ENCODE measurements at regions not wholly inside any gene's neighbourhood (a gene's known extent, or its start where the extent isn't known, plus 50 kb on each side); places are given as distances from the start of the nearest gene placed in this dataset.
"Not testable (repeated sequence)": the region's sequence is repeated elsewhere in the genome, so short reads cannot be mapped to it uniquely, and the experiment has no call there.

DNA sequence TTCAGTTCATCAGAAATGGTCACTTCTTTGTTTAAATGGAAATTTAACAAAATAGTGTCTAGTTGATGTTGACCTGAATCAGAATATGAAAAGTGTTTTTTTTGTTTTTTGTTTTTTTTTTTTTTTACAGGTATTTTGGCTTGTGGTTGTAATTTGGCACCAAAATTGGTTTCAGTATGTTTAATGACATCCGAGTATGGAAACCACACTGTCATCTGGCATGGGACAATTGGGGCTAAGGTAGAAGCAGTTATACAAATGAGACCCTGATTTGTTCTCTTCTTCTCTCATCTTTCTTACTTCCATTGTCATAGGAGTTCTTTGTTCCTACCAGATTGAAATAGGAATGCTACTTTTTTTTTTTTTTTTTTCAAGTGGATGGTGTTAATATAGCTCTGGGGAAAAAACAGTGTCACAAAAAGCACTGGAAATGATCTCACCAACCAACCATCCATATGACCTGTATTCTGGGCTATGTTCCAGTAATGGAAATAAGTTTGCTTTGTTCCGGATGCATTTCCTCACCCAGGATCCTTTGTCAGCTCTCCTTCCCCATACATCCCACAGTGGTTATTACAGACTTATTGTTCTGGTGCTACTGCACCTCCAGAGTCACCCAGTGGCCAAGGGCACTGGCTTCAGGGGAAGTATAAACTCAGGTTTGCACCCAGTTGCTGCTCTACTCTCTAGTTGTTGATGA, 95.8 kb downstream of the ATXN3L start:
- peak; percentile 56 for DNase-seq

DNA sequence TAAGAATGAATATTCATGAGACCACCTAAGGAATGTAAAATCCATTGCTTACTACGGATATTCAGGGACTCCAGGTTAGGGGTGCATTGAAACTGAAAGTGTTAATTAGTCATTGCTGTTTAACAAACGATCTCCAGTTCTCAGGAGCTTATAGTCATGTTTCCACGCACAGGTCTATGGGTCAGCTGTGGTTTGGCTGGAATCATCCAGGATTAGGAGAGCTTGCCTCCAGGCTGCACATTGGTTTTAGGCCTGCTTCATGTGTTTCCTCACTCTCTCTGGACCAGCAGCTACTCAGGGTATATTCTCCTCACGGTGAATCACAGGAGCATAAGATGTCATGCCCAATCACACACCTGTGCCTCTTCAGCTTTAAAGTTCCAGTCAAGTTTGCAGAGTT, 98.9 kb downstream of the ATXN3L start:
- no peak for DNase-seq

DNA sequence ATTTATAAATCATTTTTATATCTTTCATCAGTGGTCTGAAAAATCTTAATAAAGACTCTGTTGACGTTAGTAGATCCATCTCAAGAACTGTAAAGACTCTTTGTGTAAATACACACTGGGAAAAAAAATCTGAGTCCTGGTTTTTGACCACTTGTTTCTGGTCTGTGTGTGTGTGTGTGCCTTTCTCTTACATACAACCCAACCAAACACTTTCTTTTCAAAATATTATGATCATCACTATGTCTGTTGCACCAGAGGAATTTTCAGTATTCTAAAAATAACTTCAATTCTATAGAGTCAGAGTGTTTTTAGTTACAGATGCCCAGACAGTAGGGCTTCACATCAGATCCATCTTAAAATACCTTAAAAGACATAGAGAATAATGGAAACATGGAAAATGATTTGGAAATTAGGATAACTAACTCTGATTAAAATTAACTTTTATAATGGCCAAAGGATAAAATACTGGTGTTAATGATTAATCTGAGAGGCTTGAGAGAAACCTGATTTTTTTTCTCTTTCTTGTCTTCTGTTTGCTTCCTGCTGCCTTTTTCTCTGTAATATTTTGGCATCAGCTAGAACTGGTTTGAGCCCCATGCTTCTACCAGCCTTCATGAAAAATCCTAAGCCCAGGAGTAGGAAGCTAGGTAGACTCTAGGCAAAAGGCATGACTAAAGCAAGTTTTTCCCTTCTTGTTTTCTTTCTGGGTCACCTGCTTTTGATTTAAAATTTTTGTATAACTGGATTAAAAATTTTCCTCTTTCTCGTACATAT, 99.7 kb downstream of the ATXN3L start:
- peak; percentile 19 for DNase-seq

DNA sequence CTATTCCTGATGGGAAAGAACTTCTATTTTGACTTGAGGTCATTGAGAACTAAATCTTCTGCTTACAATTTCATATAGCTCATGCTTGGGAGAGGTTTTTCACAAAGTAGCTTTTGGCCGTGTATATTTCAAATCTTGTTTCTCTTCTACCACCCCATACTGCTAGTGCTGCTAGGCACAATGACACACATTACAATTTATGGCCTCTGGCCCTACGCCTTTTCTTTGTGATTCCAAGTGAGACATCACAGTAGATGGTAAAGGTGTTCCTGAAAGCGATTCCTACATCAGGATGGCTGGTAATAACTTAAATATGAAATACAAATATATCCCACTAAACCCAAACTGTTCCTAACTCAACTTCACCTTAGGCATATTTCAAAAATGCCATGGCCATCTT, 101.1 kb downstream of the ATXN3L start:
- DNase-seq, result no peak

DNA sequence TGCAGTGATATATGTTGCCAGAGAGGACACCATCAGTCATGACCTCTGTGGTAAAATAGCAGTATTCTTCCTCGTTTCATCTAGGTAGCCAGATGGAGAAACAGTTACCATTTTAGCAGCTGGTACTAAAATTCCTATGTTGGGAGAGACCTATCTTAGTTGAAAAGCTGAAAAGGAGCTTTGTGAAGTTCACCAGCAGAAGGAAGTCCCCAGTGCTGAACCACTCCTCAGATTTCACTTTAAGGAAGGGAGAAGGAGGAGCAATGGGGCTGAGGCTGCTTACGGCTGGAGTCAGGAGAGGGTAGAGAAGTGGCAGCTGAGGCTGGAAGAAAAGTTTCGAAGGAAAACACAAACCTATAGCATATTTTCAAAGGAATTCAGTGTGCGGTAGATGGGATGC, 103.7 kb downstream of the ATXN3L start:
- no peak for DNase-seq

DNA sequence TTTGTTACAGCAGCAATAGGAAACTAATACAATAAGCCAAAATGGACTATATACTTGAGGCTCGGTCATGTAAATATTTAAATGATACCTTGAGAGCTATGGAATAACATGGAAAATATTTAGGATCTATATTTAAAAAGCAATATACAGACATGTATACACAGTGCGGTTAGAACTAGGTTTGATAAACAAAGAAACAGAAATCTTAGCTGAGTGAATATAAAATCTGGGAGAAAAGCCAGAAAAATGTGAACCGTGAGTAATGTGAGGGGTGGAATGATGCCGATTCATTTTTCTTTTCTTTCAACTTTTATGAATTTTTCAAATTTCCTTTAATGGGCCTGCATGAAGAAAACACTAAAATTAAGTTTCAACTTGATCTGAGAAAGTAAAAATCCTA, 104.1 kb downstream of the ATXN3L start:
- peak; percentile 22 for DNase-seq

DNA sequence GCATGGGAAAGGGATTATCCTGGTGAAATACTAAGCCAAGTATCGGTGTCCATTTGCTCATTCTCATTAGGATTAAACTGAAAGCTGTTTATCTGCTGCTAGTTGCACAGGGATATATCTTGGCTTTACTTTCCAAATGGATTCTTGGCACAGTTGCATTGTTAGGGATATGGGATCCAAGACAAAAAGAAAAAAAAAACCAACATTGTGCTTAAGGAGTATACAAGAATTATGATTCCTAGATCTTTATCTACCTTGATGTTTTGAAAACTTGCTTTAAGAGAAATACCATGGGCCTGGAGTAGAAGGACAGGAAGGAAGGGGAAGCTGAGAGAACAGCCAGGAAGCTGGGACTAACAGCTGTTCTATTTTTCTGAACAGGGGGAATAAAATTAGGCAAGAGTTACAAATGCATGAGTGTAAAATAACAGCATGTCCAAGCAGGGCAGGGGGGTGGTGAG, 107.6 kb downstream of the ATXN3L start:
- DNase-seq, result peak; percentile 59

DNA sequence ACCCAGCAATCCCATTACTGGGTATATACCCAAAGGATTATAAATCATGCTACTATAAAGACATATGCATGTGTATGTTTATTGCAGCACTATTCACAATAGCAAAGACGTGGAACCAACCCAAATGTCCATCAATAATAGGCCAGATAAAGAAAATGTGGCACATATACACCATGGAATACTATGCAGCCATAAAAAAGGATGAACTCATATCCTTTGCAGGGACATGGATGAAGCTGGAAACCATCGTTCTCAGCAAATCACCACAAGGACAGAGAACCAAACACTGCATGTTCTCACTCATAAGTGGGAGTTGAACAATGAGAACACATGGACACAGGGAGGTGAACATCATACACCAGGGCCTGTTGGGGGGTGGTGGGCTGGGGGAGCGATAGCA, 109.7 kb downstream of the ATXN3L start:
- DNase-seq, result not testable (repeated sequence)

DNA sequence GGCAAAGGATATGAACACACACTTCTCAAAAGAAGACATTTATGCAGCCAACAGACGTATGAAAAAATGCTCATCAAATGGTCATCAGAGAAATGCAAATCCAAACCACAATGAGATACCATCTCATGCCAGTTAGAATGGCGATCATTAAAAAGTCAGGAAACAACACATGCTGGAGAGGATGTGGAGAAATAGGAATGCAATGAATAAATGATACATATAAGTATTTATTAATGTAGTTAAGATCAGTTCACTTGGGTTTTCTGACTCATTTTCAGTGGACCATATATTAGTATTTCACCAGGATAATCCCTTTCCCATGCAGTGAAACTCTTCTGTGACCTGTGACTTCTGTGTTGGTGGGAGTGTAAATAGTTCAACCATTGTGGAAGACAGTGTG, 110.1 kb downstream of the ATXN3L start:
- DNase-seq, result not testable (repeated sequence)

DNA sequence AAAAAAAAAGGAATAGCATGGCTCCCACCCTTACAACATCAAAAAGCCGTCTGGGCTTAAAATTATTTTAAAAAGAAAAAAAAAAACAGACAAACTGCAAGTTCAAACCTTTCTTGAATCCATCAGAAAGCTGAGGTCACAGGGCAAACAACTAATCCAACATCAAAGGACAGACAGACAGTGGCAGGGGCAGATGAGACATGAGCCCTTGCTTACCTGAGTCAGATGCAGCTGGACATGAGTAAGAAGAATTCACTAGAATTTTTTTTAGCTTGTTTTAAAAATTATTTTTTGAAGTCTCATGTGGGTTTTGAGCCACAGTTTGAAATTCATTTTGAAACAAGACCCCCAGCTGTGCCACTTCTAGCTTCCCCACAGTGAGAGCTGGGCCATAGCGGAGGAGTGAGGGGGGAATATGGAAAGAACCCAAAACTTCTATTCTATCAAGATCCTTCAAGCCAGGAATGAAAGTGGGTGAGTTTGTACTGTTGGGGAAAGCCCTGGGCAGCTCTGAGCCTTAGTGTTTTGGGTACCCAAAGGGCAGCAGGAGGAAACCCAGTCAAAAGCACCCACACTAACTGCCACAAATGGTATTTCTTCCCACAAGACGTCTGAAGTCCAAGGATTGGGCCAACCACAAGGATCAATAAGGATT, 111.4 kb downstream of the ATXN3L start:
- no peak for DNase-seq

DNA sequence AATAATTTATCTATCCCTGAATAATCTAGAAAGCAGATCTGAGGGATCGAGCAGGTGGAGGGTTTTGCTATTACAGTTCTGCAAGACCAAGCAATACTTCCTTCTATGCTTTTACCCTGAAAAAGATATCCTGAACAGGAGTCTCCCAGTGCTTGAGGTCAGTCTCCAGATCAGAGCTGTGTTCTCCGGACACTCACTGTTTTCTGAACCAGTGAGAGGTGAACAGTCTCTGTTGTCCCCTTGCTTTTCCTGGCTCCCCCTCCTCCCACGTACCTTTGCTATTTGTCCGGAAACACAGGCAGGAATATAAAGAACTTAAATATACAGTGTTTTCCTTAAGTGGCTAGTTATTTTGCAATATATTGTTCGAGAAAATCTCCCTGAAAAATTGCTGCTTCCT, 116.6 kb downstream of the ATXN3L start:
- no peak for DNase-seq

DNA sequence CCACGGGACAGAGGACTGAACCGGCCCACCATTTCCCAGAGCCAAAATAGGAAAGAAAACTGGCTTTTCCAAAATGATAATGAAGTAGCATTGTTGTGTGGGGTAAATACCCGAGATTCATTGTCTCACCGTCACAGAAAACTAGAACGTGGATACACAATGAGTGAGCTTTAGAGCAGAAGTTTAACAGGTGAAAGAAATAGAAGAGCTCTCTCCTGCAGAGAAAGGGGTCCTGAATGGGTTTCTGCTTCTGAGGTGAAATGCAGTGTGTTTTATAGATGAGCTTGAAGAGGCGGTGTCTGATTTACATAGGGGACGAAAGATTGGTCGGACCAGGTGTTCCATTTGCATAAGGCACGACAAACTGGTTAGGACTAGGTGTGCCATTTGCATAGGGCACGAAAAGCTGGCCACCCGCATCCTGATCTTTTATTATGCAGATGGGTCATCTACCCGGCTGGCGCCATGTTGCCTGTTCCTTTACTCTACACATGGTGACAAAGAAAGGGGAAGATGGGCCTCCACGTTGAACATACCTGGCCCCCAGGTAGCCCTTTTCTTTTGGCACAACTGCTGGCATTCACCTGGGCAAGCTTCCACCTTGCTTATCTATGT, 118.1 kb downstream of the ATXN3L start:
- no peak for DNase-seq

DNA sequence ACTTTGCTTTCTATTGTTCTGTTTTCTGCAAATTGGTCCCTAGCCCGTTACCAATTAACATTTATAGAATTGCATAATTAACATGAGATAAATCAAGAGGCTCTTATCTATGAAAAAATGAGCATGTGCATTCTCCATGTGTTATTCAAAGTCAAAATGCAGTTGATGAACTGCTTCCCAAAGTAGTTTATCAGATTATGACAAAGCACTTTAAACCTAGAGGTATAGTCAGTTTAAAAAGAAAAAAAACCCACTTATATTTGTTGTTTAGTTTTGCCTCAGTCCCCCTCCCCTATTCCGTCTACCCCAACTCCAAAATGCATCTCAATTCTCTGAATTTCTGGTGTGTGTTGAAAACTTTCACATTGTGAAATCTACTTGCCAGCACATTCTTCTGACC, 119.5 kb downstream of the ATXN3L start:
- DNase-seq, result no peak

DNA sequence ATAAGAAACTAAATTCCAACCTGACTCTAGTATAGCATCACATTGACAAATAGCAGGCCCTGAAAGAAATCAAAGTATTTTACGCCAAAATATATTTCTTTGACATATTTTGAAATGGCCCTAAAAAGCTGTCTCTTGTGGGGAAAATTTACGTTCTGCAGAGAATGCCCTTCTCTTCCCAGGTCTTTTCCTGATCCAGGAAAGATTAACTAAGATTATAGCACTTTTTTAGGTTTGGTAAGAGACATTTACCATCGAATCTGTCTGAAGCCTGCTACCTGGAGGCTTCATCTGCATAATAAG, 121.1 kb downstream of the ATXN3L start:
- DNase-seq, result no peak

DNA sequence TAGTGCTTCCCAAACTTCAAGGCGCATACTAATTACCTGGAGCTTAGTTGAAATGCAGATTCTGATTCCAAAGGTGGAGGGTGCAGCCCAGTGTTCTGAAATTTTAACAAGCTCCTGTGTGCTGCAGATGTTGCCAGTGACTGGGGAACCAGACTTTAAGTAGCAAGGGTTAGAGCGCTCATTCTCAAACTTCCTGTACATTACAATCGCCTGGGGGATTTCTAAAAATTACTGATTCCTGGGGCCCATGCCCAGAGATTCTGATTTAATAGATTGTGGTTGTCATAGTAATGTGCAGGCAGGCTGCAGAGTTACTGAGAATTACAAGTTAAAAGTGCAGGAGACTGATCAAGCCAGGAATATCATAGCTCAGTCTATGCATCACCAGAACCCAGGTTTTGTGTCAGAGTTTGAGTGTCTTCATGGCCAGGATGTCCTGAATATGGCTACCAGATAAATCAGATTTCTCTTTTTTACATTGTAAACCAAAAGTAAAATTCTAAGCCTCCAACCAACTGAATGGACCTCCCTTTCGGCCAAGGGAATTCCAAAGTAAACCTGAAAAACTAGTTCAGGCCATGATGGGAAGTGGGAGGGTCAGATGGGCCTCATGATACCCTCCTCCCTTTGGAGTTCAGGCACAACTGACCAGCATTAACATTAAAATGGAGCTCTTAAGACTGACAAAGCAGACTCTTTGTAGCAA, 121.6 kb downstream of the ATXN3L start:
- no peak for DNase-seq

DNA sequence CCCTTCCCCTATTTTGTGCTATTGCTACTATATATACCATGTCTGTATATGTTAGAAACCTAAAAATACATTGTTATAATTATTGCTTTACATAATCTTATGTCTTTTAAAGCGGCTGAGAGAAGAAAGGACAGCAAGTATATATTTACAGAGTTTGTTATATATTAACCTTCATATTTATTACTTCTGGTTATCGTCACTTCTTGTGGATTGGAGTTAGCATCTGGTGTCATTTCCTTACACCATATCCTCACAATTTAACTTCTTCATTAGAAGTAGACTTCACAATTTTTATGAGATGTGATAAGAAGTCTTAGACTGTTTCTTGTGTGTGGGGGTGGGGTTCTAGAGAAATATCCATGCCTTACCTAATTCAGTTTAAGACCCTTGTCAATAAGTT, 123.1 kb downstream of the ATXN3L start:
- DNase-seq, result no peak

DNA sequence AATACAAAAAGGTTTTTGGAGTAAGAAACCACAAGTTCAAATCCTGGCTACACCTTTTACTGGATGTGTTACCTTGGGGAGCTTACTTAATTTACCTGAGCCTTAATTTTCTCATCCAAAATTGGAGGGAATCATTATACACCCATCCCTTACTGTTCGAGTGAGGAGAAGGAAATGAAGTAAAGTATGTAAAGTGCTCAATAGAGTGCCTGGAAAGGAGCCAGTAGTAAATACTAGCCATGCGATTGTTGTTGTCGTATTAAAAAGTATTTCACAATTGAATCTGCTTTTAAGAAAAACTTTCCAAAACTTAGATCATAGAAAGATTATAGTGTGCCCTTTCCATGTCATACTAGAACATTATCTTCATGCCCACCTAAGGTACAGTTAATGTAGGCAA, 124.5 kb downstream of the ATXN3L start:
- DNase-seq, result no peak

DNA sequence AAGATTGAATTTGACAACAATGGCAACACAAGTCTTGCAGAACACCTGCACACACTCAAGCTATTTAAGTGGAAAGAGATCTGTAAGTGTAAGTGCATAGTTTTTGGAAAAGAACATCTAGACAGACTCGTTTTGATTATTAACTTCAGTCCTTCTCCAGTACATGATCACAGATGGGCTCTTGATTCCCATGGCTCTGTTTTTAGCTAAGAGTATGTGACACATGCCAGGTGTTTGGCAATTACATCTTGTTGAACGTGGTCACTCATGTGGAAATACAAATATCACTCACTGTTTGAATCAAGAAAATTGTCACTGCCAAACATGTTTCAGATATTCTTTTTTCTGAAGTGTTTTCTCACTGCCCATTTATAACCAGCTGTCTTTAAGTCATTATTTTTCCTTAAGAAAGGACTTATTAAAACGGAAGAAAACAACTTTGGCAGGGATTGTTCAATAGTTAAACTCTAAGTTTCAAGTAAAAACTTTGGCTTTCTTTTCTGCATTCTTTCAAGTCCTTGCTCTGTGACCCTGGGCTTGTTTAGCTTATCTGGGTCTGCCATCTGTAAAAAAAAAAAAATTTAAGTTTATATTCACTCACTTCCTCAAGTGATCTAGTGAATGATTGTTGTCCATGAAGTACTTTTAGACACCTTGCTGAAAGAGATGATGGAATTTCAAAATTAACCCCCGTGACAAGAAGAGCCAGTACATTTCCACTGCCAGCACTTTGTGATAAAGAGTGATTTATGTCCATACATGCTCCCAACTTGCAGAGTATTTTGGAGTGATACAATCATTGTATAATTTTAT, 125.4 kb downstream of the ATXN3L start:
- peak; percentile 46 for DNase-seq

DNA sequence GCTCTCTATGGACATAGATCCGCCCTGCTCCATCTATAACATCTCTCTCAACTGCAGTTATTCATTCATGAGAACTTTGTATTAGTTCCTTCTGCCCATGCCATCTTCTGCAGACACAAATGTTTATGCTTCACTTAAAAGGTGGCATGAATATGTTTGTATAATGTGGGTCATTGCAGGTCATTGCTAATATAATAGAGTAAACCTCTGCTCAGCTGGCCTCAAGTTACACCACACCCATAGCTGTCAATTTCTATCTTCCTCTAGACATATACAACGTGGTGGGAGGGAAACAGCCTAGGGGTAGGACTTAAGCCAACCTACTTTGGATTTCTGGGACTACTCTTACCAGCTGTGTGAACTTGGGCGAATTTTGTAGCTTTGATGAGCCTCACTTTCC, 129.8 kb downstream of the ATXN3L start:
- DNase-seq, result no peak

DNA sequence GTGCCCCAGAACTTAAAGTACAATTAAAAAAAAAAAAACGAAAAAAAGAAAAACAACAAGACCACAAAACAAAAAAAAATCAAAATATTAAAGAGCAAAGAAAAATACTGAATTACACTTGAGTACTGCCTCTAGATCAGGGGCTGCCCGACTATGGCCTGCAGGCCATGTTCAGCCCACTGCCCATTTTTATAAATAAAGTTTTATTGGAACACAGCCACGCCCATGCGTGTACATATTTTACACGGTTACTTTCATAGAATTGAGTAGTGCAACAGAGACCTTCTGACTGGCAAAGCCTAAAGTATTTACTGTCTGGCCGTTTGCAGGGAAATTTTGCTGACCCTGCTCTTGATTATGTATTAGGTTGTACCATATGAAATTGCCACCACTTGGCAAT, 130.5 kb downstream of the ATXN3L start:
- no peak for DNase-seq

DNA sequence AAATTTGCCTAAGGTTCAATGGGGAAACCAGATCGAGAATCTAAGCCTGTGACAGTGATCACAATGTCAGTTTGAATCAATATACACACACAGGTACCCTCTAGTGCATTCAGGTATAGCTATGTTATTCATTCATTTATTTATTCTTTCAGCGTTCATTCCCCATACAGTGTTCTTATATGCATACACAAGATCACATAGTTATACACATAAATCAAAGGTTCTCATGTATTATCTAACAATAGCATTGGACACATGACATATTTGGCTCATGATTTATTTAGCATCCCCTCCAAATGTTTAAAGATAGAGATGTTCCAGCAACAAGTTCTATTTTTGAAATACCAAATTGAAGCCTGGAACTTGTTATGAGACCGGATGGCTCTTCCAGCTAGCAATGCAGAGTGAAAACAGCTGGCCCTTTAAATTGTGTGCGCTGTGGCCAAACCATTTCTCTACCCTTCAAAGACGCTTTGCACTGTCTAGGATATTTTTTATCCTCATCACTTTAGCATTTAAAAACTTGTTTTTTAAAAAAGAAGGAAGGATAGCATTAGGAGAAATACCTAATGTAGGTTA, 131.0 kb downstream of the ATXN3L start:
- peak; percentile 76 for DNase-seq
